ENCODE measurements at regions not wholly inside any gene's neighbourhood (a gene's known extent, or its start where the extent isn't known, plus 50 kb on each side); places are given as distances from the start of the nearest gene placed in this dataset.

- TF ChIP-seq CTCF (conservative IDR thresholded peaks at IDR 0.05; ENCODE audit: low read depth, low read length) (no peak), BHLHE40 (IDR thresholded peaks at IDR 0.05; ENCODE audit: low read depth, low read length) (no peak), RCOR1 (IDR thresholded peaks at IDR 0.05; ENCODE audit: insufficient replicate concordance, low read length) (no peak)
Measured at GRCh38 chr22:48712558-48713271, 1115.0 kb downstream of the BRD1 start (continued).

DNA sequence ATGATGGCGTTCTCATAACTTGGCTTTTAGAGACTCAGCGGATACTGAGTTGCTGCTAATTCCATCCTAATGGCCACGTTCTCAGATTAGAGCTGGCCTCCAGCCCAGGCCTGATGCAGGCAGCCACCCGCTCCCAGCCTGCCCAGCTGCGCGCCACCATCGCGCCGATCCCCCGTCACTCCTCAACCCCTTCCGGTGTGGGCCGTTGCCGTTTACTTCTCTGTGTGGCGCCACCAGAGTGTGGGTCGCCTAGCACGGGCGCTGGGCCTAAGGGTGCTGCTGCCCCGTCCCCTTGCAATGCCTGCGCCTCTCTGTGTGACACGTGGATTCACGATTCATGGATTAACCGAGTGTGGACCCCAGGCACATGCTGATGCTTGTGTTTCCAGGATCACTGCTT, 1116.0 kb downstream of the BRD1 start:
- H2AFZ ChIP-seq (replicated peaks; ENCODE audit: low read length, poor library complexity): no peak overlapping the region
- no peak overlapping the region for H3K4ac ChIP-seq (ENCODE audit: low read depth, low read length)
- H3K56ac ChIP-seq (ENCODE audit: extremely low read depth, insufficient read depth, low read length): no peak overlapping the region
- H3K79me1 ChIP-seq (ENCODE audit: low read depth in 1 of 2, low read length in 2 of 2): no peaks in the 10 kb centered on the region
- no peak overlapping the region for H3K14ac ChIP-seq (replicated peaks; ENCODE audit: low read depth, low read length)
- no peak for ATAC-seq (ENCODE audit: low read depth)
- no peak for DNase-seq
- BruUV-seq (replicated peaks): no TSS peak
- H2BK120ac ChIP-seq (ENCODE audit: low read depth, low read length): no peak overlapping the region
- no peak overlapping the region for H3K4me2 ChIP-seq (ENCODE audit: low read depth, low read length)
- no peaks in the 10 kb centered on the region for H3K36me3 ChIP-seq (ENCODE audit: control insufficient read depth, insufficient read depth, low read length)
- no peak overlapping the region for H2BK20ac ChIP-seq (ENCODE audit: low read depth, low read length)
- no peak overlapping the region for H4K5ac ChIP-seq (ENCODE audit: low read depth, low read length)
- H2BK15ac ChIP-seq (ENCODE audit: low read depth, low read length): no peak overlapping the region
- POLR2A ChIA-PET (ENCODE audit: unreplicated experiment): no interaction called here
- CTCF ChIA-PET: no interaction called here
- in situ Hi-C loops (cut with MboI; ENCODE audit: low sequenced_read_pairs) (no loop called here), dilution Hi-C loops (cut with HindIII; ENCODE audit: low sequenced_read_pairs, unreplicated experiment) (no loop called here), intact Hi-C loops (cut with micrococcal nuclease) (no loop called here)
- no peak overlapping the region for H3K18ac ChIP-seq (ENCODE audit: low read depth, low read length)
- H3K9me1 ChIP-seq (ENCODE audit: insufficient read depth, low read length): no peaks in the 10 kb centered on the region
- no peak overlapping the region for H3K9ac ChIP-seq (ENCODE audit: low read depth, low read length)
- no peaks in the 10 kb centered on the region for H3K4me1 ChIP-seq (ENCODE audit: control insufficient read depth, insufficient read depth, low read length)
- H3K27me3 ChIP-seq (ENCODE audit: control insufficient read depth, insufficient read depth, low read length): no peaks in the 10 kb centered on the region
- H2AK9ac ChIP-seq (replicated peaks; ENCODE audit: low read depth, low read length, poor library complexity): no peak overlapping the region
- no peak overlapping the region for H2BK5ac ChIP-seq (ENCODE audit: low read depth, low read length, poor library complexity, severe bottlenecking)
- no peak overlapping the region for H4K91ac ChIP-seq (ENCODE audit: insufficient read depth, low read depth, low read length)
- no peaks in the 10 kb centered on the region for H4K20me1 ChIP-seq (ENCODE audit: insufficient read depth, low read length)
- peaks cover 70% of the 10 kb centered on the region for H3K9me3 ChIP-seq (ENCODE audit: control insufficient read depth, insufficient read depth, low read length)
- WGBS, 2 experiments (ENCODE audit: extremely low coverage in 2 of 2, insufficient read length in 1 of 2): 93% methylated on average over 5 of the region's 22 CpGs; no CpG with 5 or more reads in 1 of the 2 experiments
- H4K8ac ChIP-seq (ENCODE audit: low read depth in 2 of 2, low read length in 2 of 2): no peak overlapping the region
- H3K27ac ChIP-seq (ENCODE audit: insufficient read depth, low read length): no peak overlapping the region
- no peak overlapping the region for H3K23ac ChIP-seq (ENCODE audit: low read depth, low read length)
- H2AK5ac ChIP-seq (ENCODE audit: low read depth, low read length): no peak overlapping the region
- no peak overlapping the region for H3K4me3 ChIP-seq (ENCODE audit: insufficient read depth, low read depth, low read length)
- TF ChIP-seq CTCF (conservative IDR thresholded peaks at IDR 0.05; ENCODE audit: low read depth, low read length): no peak
- TF ChIP-seq MAFK (IDR thresholded peaks at IDR 0.05; ENCODE audit: low read depth, low read length): no peak
- no peak for TF ChIP-seq MAZ (IDR thresholded peaks at IDR 0.05; ENCODE audit: borderline replicate concordance, low read depth, low read length)
- TF ChIP-seq SMC3 (IDR thresholded peaks at IDR 0.05; ENCODE audit: low read depth, low read length): no peak
- TF ChIP-seq MXI1 (IDR thresholded peaks at IDR 0.05; ENCODE audit: borderline replicate concordance, low read depth, low read length): no peak
- no peak for TF ChIP-seq FOS (IDR thresholded peaks at IDR 0.05; ENCODE audit: low read depth, low read length)
- no peak for TF ChIP-seq RAD21 (IDR thresholded peaks at IDR 0.05; ENCODE audit: low read length)
- no peak for TF ChIP-seq POLR2A (IDR thresholded peaks at IDR 0.05; ENCODE audit: low read depth, low read length)
- TF ChIP-seq RFX5 (IDR thresholded peaks at IDR 0.05; ENCODE audit: low read depth, low read length): no peak
- TF ChIP-seq RCOR1 (IDR thresholded peaks at IDR 0.05; ENCODE audit: insufficient replicate concordance, low read length): no peak
- TF ChIP-seq, protein P1, sequence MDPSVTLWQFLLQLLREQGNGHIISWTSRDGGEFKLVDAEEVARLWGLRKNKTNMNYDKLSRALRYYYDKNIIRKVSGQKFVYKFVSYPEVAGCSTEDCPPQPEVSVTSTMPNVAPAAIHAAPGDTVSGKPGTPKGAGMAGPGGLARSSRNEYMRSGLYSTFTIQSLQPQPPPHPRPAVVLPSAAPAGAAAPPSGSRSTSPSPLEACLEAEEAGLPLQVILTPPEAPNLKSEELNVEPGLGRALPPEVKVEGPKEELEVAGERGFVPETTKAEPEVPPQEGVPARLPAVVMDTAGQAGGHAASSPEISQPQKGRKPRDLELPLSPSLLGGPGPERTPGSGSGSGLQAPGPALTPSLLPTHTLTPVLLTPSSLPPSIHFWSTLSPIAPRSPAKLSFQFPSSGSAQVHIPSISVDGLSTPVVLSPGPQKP (IDR thresholded peaks at IDR 0.05; ENCODE audit: borderline replicate concordance, low read depth, low read length): no peak

Measured in IMR-90 (cell line).